GM21723 (cell line): ENCODE measurements at regions not wholly inside any gene's neighbourhood (a gene's known extent, or its start where the extent isn't known, plus 50 kb on each side); places are given as distances from the start of the nearest gene placed in this dataset.
A peak's percentile ranks its signal among the peaks of the same experiment; 100 is the strongest.
"Not testable (repeated sequence)": the region's sequence is repeated elsewhere in the genome, so short reads cannot be mapped to it uniquely, and the experiment has no call there.

ENCODE experiments used
- ATAC-seq: cut with Tn5 transposase; IDR thresholded peaks from one replicate; pipeline ENCODE4 v1.9.1; 2021; ENCODE audit warnings: mild to moderate bottlenecking, moderate library complexity; ENCODE audit not compliant: unreplicated experiment

- not testable (repeated sequence) for ATAC-seq
Observed at GRCh38 chr16:33710696-33711087, 251.3 kb downstream of the TP53TG3F start.

- ATAC-seq = not testable (repeated sequence)
Observed at GRCh38 chr16:33711616-33712015, 252.2 kb downstream of the TP53TG3F start.

- ATAC-seq = not testable (repeated sequence)
Observed at GRCh38 chr16:33712308-33712707, 252.9 kb downstream of the TP53TG3F start.

- not testable (repeated sequence) for ATAC-seq
Observed at GRCh38 chr16:33712851-33713709, 253.7 kb downstream of the TP53TG3F start.

- not testable (repeated sequence) for ATAC-seq
Observed at GRCh38 chr16:33713710-33714538, 254.5 kb downstream of the TP53TG3F start.

GRCh38 chr16:33731167-33731566, 271.8 kb downstream of the TP53TG3F start:
- not testable (repeated sequence) for ATAC-seq

GRCh38 chr16:33734650-33735049, 275.2 kb downstream of the TP53TG3F start:
- not testable (repeated sequence) for ATAC-seq

GRCh38 chr16:33766869-33767765, 307.7 kb downstream of the TP53TG3F start:
- ATAC-seq = not testable (repeated sequence)

GRCh38 chr16:33768710-33769109, 309.3 kb downstream of the TP53TG3F start:
- not testable (repeated sequence) for ATAC-seq

GRCh38 chr16:33769180-33769846, 309.9 kb downstream of the TP53TG3F start:
- not testable (repeated sequence) for ATAC-seq

- not testable (repeated sequence) for ATAC-seq
Observed at GRCh38 chr16:33770478-33770877, 311.1 kb downstream of the TP53TG3F start.

- ATAC-seq = not testable (repeated sequence)
Observed at GRCh38 chr16:33771211-33771610, 311.8 kb downstream of the TP53TG3F start.

GRCh38 chr16:33773966-33774365, 314.6 kb downstream of the TP53TG3F start:
- ATAC-seq = not testable (repeated sequence)

- not testable (repeated sequence) for ATAC-seq
Observed at GRCh38 chr16:33774724-33775123, 315.3 kb downstream of the TP53TG3F start.

- ATAC-seq = peak; percentile 51
Observed at GRCh38 chr16:33816328-33816944, 357.0 kb downstream of the TP53TG3F start.

GRCh38 chr16:33824736-33825135, 365.3 kb downstream of the TP53TG3F start:
- ATAC-seq = not testable (repeated sequence)

- ATAC-seq = not testable (repeated sequence)
Observed at GRCh38 chr16:33827522-33827921, 368.1 kb downstream of the TP53TG3F start.

- not testable (repeated sequence) for ATAC-seq
Observed at GRCh38 chr16:33839157-33839556, 379.7 kb downstream of the TP53TG3F start.

GRCh38 chr16:33844533-33844932, 385.1 kb downstream of the TP53TG3F start:
- not testable (repeated sequence) for ATAC-seq
